GM12878 (cell line): ENCODE measurements at regions not wholly inside any gene's neighbourhood (a gene's known extent, or its start where the extent isn't known, plus 50 kb on each side); places are given as distances from the start of the nearest gene placed in this dataset.

Experiments
- ATAC-seq: fragments of 200-7000 bp; cut with Tn5 transposase; 3 replicates; pipeline ENCODE4 v1.9.1; 2020; ENCODE audit warnings: mild to moderate bottlenecking, moderate library complexity
- BruUV-seq: library from RNA; stranded (reverse); fragments of 400-500 nt; replicated peaks from 2 replicates; lab custom pipeline; 2021; lab: Mats Ljungman, UMichigan
- CTCF ChIA-PET: fragments of 300-600 bp; sonication (Branson Sonifier 250); formaldehyde crosslinking; extraction: SDS; loops from one replicate; lab custom pipeline; 2021; ENCODE audit warnings: inconsistent platforms; lab: Yijun Ruan, JAX
- POLR2A ChIA-PET: fragments of 350-600 bp; formaldehyde crosslinking; extraction: SDS; loops from one replicate; lab custom pipeline; 2021; ENCODE audit warnings: inconsistent platforms; lab: Charles Lee
- RAD21 ChIA-PET: fragments of 300-600 bp; sonication (Branson Sonifier 250); formaldehyde crosslinking; loops from one replicate; lab custom pipeline; 2023; ENCODE audit warnings: antibody characterized with exemption; ENCODE audit not compliant: unreplicated experiment; lab: Charles Lee
- SMC1A ChIA-PET: fragments of 300-600 bp; sonication (Branson Sonifier 250); formaldehyde crosslinking; loops from one replicate; lab custom pipeline; 2023; ENCODE audit not compliant: unreplicated experiment, uncharacterized antibody; lab: Charles Lee
- DNase-seq: peaks from one replicate; pipeline ENCODE4 v3.0.0-alpha.2; 2011; ENCODE audit warnings: low read depth, low spot score
- FAIRE-seq: peaks from 3 replicates; lab custom pipeline; 2011; peaks lifted over from hg19 to GRCh38; lab: Jason Lieb, UNC
- H2AFZ ChIP-seq: 2 replicates; pipeline ENCODE4 v1.6.0; 2011; ENCODE audit warnings: low read depth, low read length, control low read depth; ENCODE audit not compliant: control insufficient read depth
- H3K27ac ChIP-seq: 2 replicates; pipeline ENCODE4 v1.5.1; 2011; ENCODE audit warnings: control low read depth; ENCODE audit not compliant: control insufficient read depth, insufficient read depth
- H3K27me3 ChIP-seq, 2 experiments: replicated peaks in 1 of 2; 2 replicates each; pipeline versions ENCODE4 v1.6.0 to v1.6.1; 2011; ENCODE audit warnings: low read length in 1 of 2; ENCODE audit not compliant: control insufficient read depth in 2 of 2, insufficient read depth in 2 of 2
- H3K36me3 ChIP-seq, 2 experiments: 2 replicates each; pipeline ENCODE4 v1.5.1; 2011; ENCODE audit warnings: low read length in 1 of 2; ENCODE audit not compliant: control insufficient read depth in 2 of 2, insufficient read depth in 2 of 2
- H3K4me1 ChIP-seq: 2 replicates; pipeline ENCODE4 v1.6.1; 2011; ENCODE audit warnings: mild to moderate bottlenecking, low read length, moderate library complexity, mixed read lengths; ENCODE audit not compliant: control insufficient read depth, insufficient read depth
- H3K4me2 ChIP-seq: 2 replicates; pipeline ENCODE4 v1.6.0; 2011; ENCODE audit warnings: control low read depth; ENCODE audit not compliant: control insufficient read depth, insufficient read depth
- H3K4me3 ChIP-seq: fragments of 200-600 bp; sonication (generic); 2 replicates; pipeline ENCODE4 v1.5.1; 2016
- H3K79me2 ChIP-seq: 2 replicates; pipeline ENCODE4 v1.6.0; 2011; ENCODE audit warnings: low read length; ENCODE audit not compliant: control insufficient read depth, insufficient read depth
- H3K9ac ChIP-seq: 2 replicates; pipeline ENCODE4 v1.8.0; 2011; ENCODE audit warnings: low read length, control low read depth, mixed read lengths; ENCODE audit not compliant: control insufficient read depth, insufficient read depth
- H3K9me3 ChIP-seq: replicated peaks from 3 replicates; pipeline ENCODE4 v1.5.1; 2011; ENCODE audit warnings: mild to moderate bottlenecking, low read length; ENCODE audit not compliant: control insufficient read depth, insufficient read depth
- H4K20me1 ChIP-seq: 2 replicates; pipeline ENCODE4 v1.6.0; 2011; ENCODE audit not compliant: control insufficient read depth, insufficient read depth
- BCL11A ChIP-seq: IDR thresholded peaks from 2 replicates; pipeline ENCODE4 v1.6.1; 2011; ENCODE audit warnings: low read depth, low read length
- BMI1 ChIP-seq: fragments of 450-650 bp; IDR thresholded peaks from 2 replicates; pipeline ENCODE4 v1.6.1; 2016; ENCODE audit warnings: mild to moderate bottlenecking, moderate library complexity, borderline replicate concordance
- BRCA1 ChIP-seq: IDR thresholded peaks from 2 replicates; pipeline ENCODE4 v1.6.1; 2011; ENCODE audit warnings: low read depth, low read length, improper control_type of control experiment
- FOXM1 ChIP-seq: IDR thresholded peaks from 2 replicates; pipeline ENCODE4 v1.6.1; 2012; ENCODE audit warnings: low read depth, mild to moderate bottlenecking, inconsistent platforms, low read length, moderate library complexity
- HDAC2 ChIP-seq: fragments of 200-600 bp; sonication (generic); IDR thresholded peaks from 2 replicates; pipeline ENCODE4 v1.6.1; 2017
- IKZF1 ChIP-seq: fragments of 450-650 bp; conservative IDR thresholded peaks from 2 replicates; pipeline ENCODE4 v1.6.1; 2017; ENCODE audit warnings: antibody characterized with exemption, mild to moderate bottlenecking
- IRF5 ChIP-seq: fragments of 450-650 bp; IDR thresholded peaks from 2 replicates; pipeline ENCODE4 v1.6.1; 2017; ENCODE audit warnings: borderline replicate concordance
- MEF2A ChIP-seq: IDR thresholded peaks from 2 replicates; pipeline ENCODE4 v1.6.1; 2011; ENCODE audit warnings: low read depth, mild to moderate bottlenecking, low read length, moderate library complexity; ENCODE audit not compliant: insufficient read depth
- MTA2 ChIP-seq: fragments of 450-650 bp; IDR thresholded peaks from 2 replicates; pipeline ENCODE4 v1.6.1; 2016; ENCODE audit warnings: low read depth, mild to moderate bottlenecking, moderate library complexity
- PBX3 ChIP-seq: IDR thresholded peaks from 2 replicates; pipeline ENCODE4 v1.6.1; 2011; ENCODE audit warnings: mild to moderate bottlenecking, low read depth, low read length, moderate library complexity; ENCODE audit not compliant: insufficient replicate concordance
- POU2F2 ChIP-seq: IDR thresholded peaks from 3 replicates; pipeline ENCODE4 v1.6.1; 2011; ENCODE audit warnings: low read depth, mild to moderate bottlenecking, low read length, borderline replicate concordance
- SREBF2 ChIP-seq: IDR thresholded peaks from 2 replicates; pipeline ENCODE4 v1.6.1; 2012; ENCODE audit warnings: mild to moderate bottlenecking, low read length
- WGBS: methylation state at CpG from one replicate; pipeline ENCODE4 v1.1.6; 2016; ENCODE audit warnings: low lambda C conversion rate; ENCODE audit not compliant: insufficient replicate concordance, insufficient coverage; ENCODE audit errors: missing lambda C conversion rate; 5-methylcytosine and 5-hydroxymethylcytosine counted together
- in situ Hi-C: fragments of 300-500 bp; cut with MboI; formaldehyde crosslinking; loops from 9 replicates; pipeline ENCODE4 v1.14.3; 2018; ENCODE audit warnings: mixed read lengths
- intact Hi-C: fragments of 100-400 bp; cut with micrococcal nuclease; formaldehyde crosslinking; loops from one replicate; pipeline ENCODE4 v1.14.2; 2022; ENCODE audit not compliant: unreplicated experiment

- no peak for TF ChIP-seq PBX3
- TF ChIP-seq POU2F2, result no peak
- TF ChIP-seq HDAC2, result no peak
- no peak for TF ChIP-seq SREBF2
- no peak for TF ChIP-seq MTA2
- no peak for TF ChIP-seq FOXM1
- no peak for TF ChIP-seq IRF5
Observed at GRCh38 chrX:43513085-43513484, 143.0 kb upstream of the MAOA start (continued).

GRCh38 chrX:43514820-43515219 is 141.3 kb upstream of the MAOA start:
- ChIA-PET CTCF (no interaction called here), POLR2A (no interaction called here), SMC1A (no interaction called here), RAD21 (no interaction called here)
- Histone ChIP-seq H3K27me3 (peaks cover 0 to 3% of the 10 kb centered on the region in 2 experiments; a peak in 1 of 4 replicates), H4K20me1 (no peaks in the 10 kb centered on the region), H3K9ac (no peak overlapping the region), H3K36me3 (no peaks in the 10 kb centered on the region), H3K4me2 (no peak overlapping the region), H2AFZ (no peak overlapping the region), H3K4me1 (no peaks in the 10 kb centered on the region), H3K79me2 (no peaks in the 10 kb centered on the region), H3K27ac (no peak overlapping the region), H3K4me3 (no peak overlapping the region), H3K9me3 (no peaks in the 10 kb centered on the region)
- ATAC-seq (no peak), FAIRE-seq (no peak), DNase-seq (no peak)
- intact Hi-C loops (no loop called here), in situ Hi-C loops (no loop called here)
- TF ChIP-seq BCL11A (no peak), BMI1 (no peak), MEF2A (no peak), IKZF1 (no peak), BRCA1 (no peak)
- WGBS, result 63% methylated on average over 1 of the region's 1 CpG
- no TSS peak for BruUV-seq
